Skeletal muscle tissue (tissue), 3 donors: ENCODE measurements at regions not wholly inside any gene's neighbourhood (a gene's known extent, or its start where the extent isn't known, plus 50 kb on each side); places are given as distances from the start of the nearest gene placed in this dataset.
"Not testable (repeated sequence)": the region's sequence is repeated elsewhere in the genome, so short reads cannot be mapped to it uniquely, and the experiment has no call there.

Source experiments
- H3K27ac ChIP-seq: one replicate; pipeline ENCODE4 v1.7.0; 2013; ENCODE audit warnings: mild to moderate bottlenecking, low read depth, low read length, inconsistent platforms
- H3K27me3 ChIP-seq, 3 donors: one replicate each; pipeline ENCODE4 v1.7.0; 2013; ENCODE audit warnings: low read length in 3 of 3; ENCODE audit not compliant: control insufficient read depth in 3 of 3, insufficient read depth in 3 of 3
- H3K36me3 ChIP-seq, 3 donors: one replicate each; pipeline ENCODE4 v1.7.0; 2013; ENCODE audit warnings: low read length in 3 of 3; ENCODE audit not compliant: control insufficient read depth in 3 of 3, insufficient read depth in 3 of 3
- H3K4me1 ChIP-seq, 3 donors: one replicate each; pipeline ENCODE4 v1.7.0; 2013; ENCODE audit warnings: low read length in 3 of 3, mild to moderate bottlenecking in 3 of 3; ENCODE audit not compliant: control insufficient read depth in 3 of 3, insufficient read depth in 3 of 3
- H3K4me3 ChIP-seq, 3 donors: one replicate each; pipeline ENCODE4 v1.7.0; 2013; ENCODE audit warnings: low read length in 3 of 3
- H3K9ac ChIP-seq, 3 donors: one replicate each; pipeline ENCODE4 v1.7.0; 2013; ENCODE audit warnings: low read length in 3 of 3, mild to moderate bottlenecking in 3 of 3, moderate library complexity in 2 of 3, low read depth in 1 of 3
- H3K9me3 ChIP-seq, 3 donors: one replicate each; pipeline ENCODE4 v1.7.0; 2013; ENCODE audit warnings: low read length in 3 of 3; ENCODE audit not compliant: control insufficient read depth in 3 of 3
- donor health status: Osteomylitis.

- H3K4me3 ChIP-seq, result no peak overlapping the region
- H3K27ac ChIP-seq, result no peak overlapping the region
- H3K36me3 ChIP-seq, result no peaks in the 10 kb centered on the region
- no peaks in the 10 kb centered on the region for H3K4me1 ChIP-seq
- H3K9me3 ChIP-seq, result no peaks in the 10 kb centered on the region
- H3K27me3 ChIP-seq, result no peaks in the 10 kb centered on the region
- H3K9ac ChIP-seq, result no peak overlapping the region
Observed at GRCh38 chr4:157727163-157727562, 445.7 kb downstream of the GASK1B start.

- H3K36me3 ChIP-seq, result no peaks in the 10 kb centered on the region
- H3K4me1 ChIP-seq, result no peaks in the 10 kb centered on the region
- no peak overlapping the region for H3K27ac ChIP-seq
- no peaks in the 10 kb centered on the region for H3K27me3 ChIP-seq
- H3K9me3 ChIP-seq, result no peaks in the 10 kb centered on the region
- H3K9ac ChIP-seq, result no peak overlapping the region
- H3K4me3 ChIP-seq, result no peak overlapping the region
Observed at GRCh38 chr4:157722146-157722545, 450.7 kb downstream of the GASK1B start.

GRCh38 chr4:157713342-157713741, 459.5 kb downstream of the GASK1B start:
- H3K9ac ChIP-seq, result no peak overlapping the region
- no peaks in the 10 kb centered on the region for H3K4me1 ChIP-seq

GRCh38 chr4:157706155-157706554, 466.7 kb downstream of the GASK1B start:
- Histone ChIP-seq H3K4me3 (no peak overlapping the region), H3K9me3 (no peaks in the 10 kb centered on the region), H3K36me3 (no peaks in the 10 kb centered on the region), H3K4me1 (peaks cover 0 to 2% (median 0%) of the 10 kb centered on the region in 3 donors), H3K27ac (no peak overlapping the region), H3K27me3 (no peaks in the 10 kb centered on the region), H3K9ac (no peak overlapping the region)

More at GRCh38 chr4:157713342-157713741, 459.5 kb downstream of the GASK1B start:
- Histone ChIP-seq H3K9me3 (no peaks in the 10 kb centered on the region), H3K4me3 (no peak overlapping the region), H3K27me3 (no peaks in the 10 kb centered on the region), H3K36me3 (no peaks in the 10 kb centered on the region), H3K27ac (no peak overlapping the region)

- no peak overlapping the region for H3K9ac ChIP-seq
- no peaks in the 10 kb centered on the region for H3K27me3 ChIP-seq
- no peak overlapping the region for H3K27ac ChIP-seq
- no peaks in the 10 kb centered on the region for H3K36me3 ChIP-seq
- H3K4me3 ChIP-seq, result no peak overlapping the region
- no peaks in the 10 kb centered on the region for H3K9me3 ChIP-seq
- peaks cover 0 to 2% (median 0%) of the 10 kb centered on the region in 3 donors for H3K4me1 ChIP-seq
Observed at GRCh38 chr4:157702831-157703230, 470.0 kb downstream of the GASK1B start.

- no peaks in the 10 kb centered on the region for H3K9me3 ChIP-seq
- no peak overlapping the region for H3K9ac ChIP-seq
- peaks cover 0 to 2% (median 0%) of the 10 kb centered on the region in 3 donors for H3K4me1 ChIP-seq
- H3K36me3 ChIP-seq, result no peaks in the 10 kb centered on the region
- no peak overlapping the region for H3K27ac ChIP-seq
- no peaks in the 10 kb centered on the region for H3K27me3 ChIP-seq
- no peak overlapping the region for H3K4me3 ChIP-seq
Observed at GRCh38 chr4:157701695-157701994, 471.2 kb downstream of the GASK1B start.

- no peaks in the 10 kb centered on the region for H3K36me3 ChIP-seq
- no peak overlapping the region for H3K9ac ChIP-seq
- no peak overlapping the region for H3K27ac ChIP-seq
- H3K4me1 ChIP-seq, result peaks cover 0 to 2% (median 0%) of the 10 kb centered on the region in 3 donors
- no peak overlapping the region for H3K4me3 ChIP-seq
- no peaks in the 10 kb centered on the region for H3K9me3 ChIP-seq
- H3K27me3 ChIP-seq, result no peaks in the 10 kb centered on the region
Observed at GRCh38 chr4:157700898-157701694, 471.7 kb downstream of the GASK1B start.

GRCh38 chr4:157689476-157689875, 468.9 kb downstream of the GRIA2 start:
- H3K27ac ChIP-seq, result no peak overlapping the region
- no peaks in the 10 kb centered on the region for H3K27me3 ChIP-seq
- H3K9me3 ChIP-seq, result no peaks in the 10 kb centered on the region
- no peak overlapping the region for H3K4me3 ChIP-seq
- H3K4me1 ChIP-seq, result no peaks in the 10 kb centered on the region
- H3K36me3 ChIP-seq, result no peaks in the 10 kb centered on the region
- H3K9ac ChIP-seq, result no peak overlapping the region

GRCh38 chr4:157687971-157688370, 467.4 kb downstream of the GRIA2 start:
- no peaks in the 10 kb centered on the region for H3K9me3 ChIP-seq
- no peaks in the 10 kb centered on the region for H3K4me1 ChIP-seq
- no peaks in the 10 kb centered on the region for H3K36me3 ChIP-seq
- H3K9ac ChIP-seq, result no peak overlapping the region
- H3K4me3 ChIP-seq, result no peak overlapping the region
- H3K27me3 ChIP-seq, result no peaks in the 10 kb centered on the region
- no peak overlapping the region for H3K27ac ChIP-seq

GRCh38 chr4:157679326-157679725, 458.8 kb downstream of the GRIA2 start:
- not testable (repeated sequence) for H3K27me3 ChIP-seq, H3K27ac ChIP-seq, H3K4me3 ChIP-seq, H3K36me3 ChIP-seq, H3K4me1 ChIP-seq, H3K9me3 ChIP-seq, H3K9ac ChIP-seq
